GM06990 (cell line): ENCODE measurements at regions not wholly inside any gene's neighbourhood (a gene's known extent, or its start where the extent isn't known, plus 50 kb on each side); places are given as distances from the start of the nearest gene placed in this dataset.

Experiments used
- DNase-seq: peaks from one replicate; pipeline ENCODE4 v3.0.0-alpha.2; 2011; ENCODE audit not compliant: insufficient read length; ENCODE audit errors: extremely low read depth
- H3K27me3 ChIP-seq: replicated peaks from 2 replicates; pipeline ENCODE4 v1.6.0; 2011; ENCODE audit warnings: low read length; ENCODE audit not compliant: control insufficient read depth, insufficient read depth
- H3K36me3 ChIP-seq: 2 replicates; pipeline ENCODE4 v1.5.1; 2011; ENCODE audit warnings: low read length; ENCODE audit not compliant: control insufficient read depth, insufficient read depth
- H3K4me3 ChIP-seq: replicated peaks from 2 replicates; pipeline ENCODE4 v1.5.1; 2011; ENCODE audit warnings: low read depth, mild to moderate bottlenecking, control low read depth, low read length
- CTCF ChIP-seq: IDR thresholded peaks from 2 replicates; pipeline ENCODE4 v1.5.1; 2011; ENCODE audit warnings: low read length, control low read depth, mild to moderate bottlenecking, inconsistent platforms; ENCODE audit not compliant: insufficient read depth, poor library complexity, severe bottlenecking

GRCh38 chr3:55170444-55170843 lies 242.6 kb upstream of the LRTM1 start:
- Histone ChIP-seq H3K36me3 (no peaks in the 10 kb centered on the region), H3K4me3 (no peak overlapping the region), H3K27me3 (no peaks in the 10 kb centered on the region; the same call in 1 of the 2 replicates)
- TF ChIP-seq CTCF, result no peak
- DNase-seq, result no peak

- no peak for TF ChIP-seq CTCF
- H3K4me3 ChIP-seq, result no peak overlapping the region
- DNase-seq, result no peak
- H3K36me3 ChIP-seq, result no peaks in the 10 kb centered on the region
- H3K27me3 ChIP-seq, result no peaks in the 10 kb centered on the region
Observed at GRCh38 chr3:55169608-55170072, 241.8 kb upstream of the LRTM1 start.

GRCh38 chr3:55169161-55169560 lies 241.3 kb upstream of the LRTM1 start:
- no peak for DNase-seq

GRCh38 chr3:55167586-55168317 lies 239.9 kb upstream of the LRTM1 start:
- no peak for TF ChIP-seq CTCF
- no peaks in the 10 kb centered on the region for H3K27me3 ChIP-seq
- DNase-seq, result no peak

More at GRCh38 chr3:55169161-55169560, 241.3 kb upstream of the LRTM1 start:
- Histone ChIP-seq H3K36me3 (no peaks in the 10 kb centered on the region), H3K4me3 (no peak overlapping the region), H3K27me3 (no peaks in the 10 kb centered on the region)
- no peak for TF ChIP-seq CTCF

GRCh38 chr3:55166576-55167555 lies 239.0 kb upstream of the LRTM1 start:
- TF ChIP-seq CTCF, result no peak
- DNase-seq, result no peak
- no peak overlapping the region for H3K4me3 ChIP-seq

More at GRCh38 chr3:55167586-55168317, 239.9 kb upstream of the LRTM1 start:
- H3K36me3 ChIP-seq, result no peaks in the 10 kb centered on the region
- no peak overlapping the region for H3K4me3 ChIP-seq

More at GRCh38 chr3:55166576-55167555, 239.0 kb upstream of the LRTM1 start:
- no peaks in the 10 kb centered on the region for H3K36me3 ChIP-seq
- H3K27me3 ChIP-seq, result no peaks in the 10 kb centered on the region
